Thymus (tissue), 11 donors: ENCODE measurements at regions not wholly inside any gene's neighbourhood (a gene's known extent, or its start where the extent isn't known, plus 50 kb on each side); places are given as distances from the start of the nearest gene placed in this dataset.

Experiments used
- DNase-seq, 9 donors: peaks; one replicate each; pipeline ENCODE4 v3.0.0-alpha.2; 2013; ENCODE audit warnings: low spot score in 9 of 9, low read depth in 6 of 9, missing footprints in 1 of 9
- H3K27ac ChIP-seq, 2 donors: one replicate each; pipeline ENCODE4 v1.5.1; 2013; ENCODE audit warnings: control low read depth in 1 of 2, low read depth in 1 of 2, low read length in 1 of 2, mild to moderate bottlenecking in 1 of 2, moderate library complexity in 1 of 2
- H3K27me3 ChIP-seq, 2 donors: one replicate each; pipeline ENCODE4 v1.5.1; 2013; ENCODE audit warnings: low read length in 1 of 2; ENCODE audit not compliant: control insufficient read depth in 2 of 2, insufficient read depth in 1 of 2
- H3K36me3 ChIP-seq, 2 donors: one replicate each; pipeline ENCODE4 v1.5.1; 2013; ENCODE audit warnings: low read length in 1 of 2, mild to moderate bottlenecking in 1 of 2, moderate library complexity in 1 of 2; ENCODE audit not compliant: control insufficient read depth in 2 of 2, insufficient read depth in 2 of 2
- H3K4me1 ChIP-seq, 2 donors: one replicate each; pipeline ENCODE4 v1.5.1; 2013; ENCODE audit warnings: low read length in 2 of 2; ENCODE audit not compliant: control insufficient read depth in 2 of 2, insufficient read depth in 2 of 2
- H3K4me3 ChIP-seq, 2 donors: one replicate each; pipeline ENCODE4 v1.5.1; 2013; ENCODE audit warnings: low read length in 2 of 2, control low read depth in 1 of 2, mild to moderate bottlenecking in 1 of 2
- H3K9me3 ChIP-seq, 2 donors: one replicate each; pipeline ENCODE4 v1.5.1; 2013; ENCODE audit warnings: low read length in 1 of 2, mild to moderate bottlenecking in 1 of 2; ENCODE audit not compliant: control insufficient read depth in 2 of 2, insufficient read depth in 1 of 2
- WGBS: extraction: QIAGEN DNeasy Blood & Tissue Kit; methylation state at CpG from one replicate; pipeline ENCODE4 v1.1.7; 2013; 5-methylcytosine and 5-hydroxymethylcytosine counted together
- donor health status: healthy.

DNA sequence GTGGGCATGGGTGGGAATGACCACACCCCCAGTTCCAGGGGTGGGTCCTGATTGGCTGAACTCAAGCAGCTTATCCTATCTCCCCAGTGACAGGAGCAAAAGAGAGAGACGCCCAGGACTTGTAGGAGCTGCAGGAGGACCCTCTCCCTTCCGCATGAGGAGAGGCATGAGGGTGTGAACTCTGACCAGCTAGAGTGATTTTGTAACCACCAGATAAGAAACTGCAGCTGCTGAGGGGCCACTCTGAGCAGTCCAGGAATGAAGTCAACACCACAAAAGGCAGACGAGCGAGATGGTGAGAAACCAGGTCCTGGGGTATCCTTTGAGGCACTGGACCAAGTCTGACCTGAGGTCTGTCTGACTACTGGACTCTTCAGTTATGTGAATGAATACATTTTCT lies 521.9 kb downstream of the BNC2 start:
- WGBS: 95% methylated on average over 4 of the region's 4 CpGs
- H3K9me3 ChIP-seq: no peaks in the 10 kb centered on the region
- no peak for DNase-seq

DNA sequence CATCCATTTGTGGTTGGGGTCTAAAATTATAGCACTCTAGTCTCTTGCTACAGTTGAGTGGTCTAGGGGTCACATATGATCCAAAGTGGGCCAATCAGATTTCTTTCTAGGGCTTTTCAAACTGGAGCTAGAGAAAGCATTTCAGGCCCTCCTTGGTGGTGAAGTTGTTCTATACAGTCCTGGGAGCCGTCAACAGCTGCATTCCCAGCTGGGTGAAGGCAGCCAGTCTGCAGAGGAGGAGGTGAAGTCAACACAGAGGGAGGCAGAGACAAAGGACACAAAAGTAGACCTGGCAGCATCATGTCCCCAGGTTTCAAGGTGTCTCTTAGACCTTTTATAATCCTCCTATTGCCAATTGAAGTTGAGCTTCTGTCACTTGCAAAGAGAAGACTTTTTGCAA lies 518.2 kb downstream of the BNC2 start:
- H3K36me3 ChIP-seq: no peaks in the 10 kb centered on the region
- no peaks in the 10 kb centered on the region for H3K27me3 ChIP-seq
- peak in 3 of 9 donors; percentile 13 to 44 (median 14) for DNase-seq
- peaks cover 0 to 26% of the 10 kb centered on the region in 2 donors for H3K4me1 ChIP-seq
- H3K9me3 ChIP-seq: no peaks in the 10 kb centered on the region
- no peak overlapping the region for H3K27ac ChIP-seq
- H3K4me3 ChIP-seq: no peak overlapping the region
- WGBS: 69% methylated on average over 1 of the region's 1 CpG

More for the DNA sequence above, 521.9 kb downstream of the BNC2 start:
- Histone ChIP-seq H3K27ac (no peak overlapping the region), H3K27me3 (no peaks in the 10 kb centered on the region), H3K4me1 (peaks cover 0 to 50% of the 10 kb centered on the region in 2 donors), H3K4me3 (no peak overlapping the region), H3K36me3 (no peaks in the 10 kb centered on the region)

DNA sequence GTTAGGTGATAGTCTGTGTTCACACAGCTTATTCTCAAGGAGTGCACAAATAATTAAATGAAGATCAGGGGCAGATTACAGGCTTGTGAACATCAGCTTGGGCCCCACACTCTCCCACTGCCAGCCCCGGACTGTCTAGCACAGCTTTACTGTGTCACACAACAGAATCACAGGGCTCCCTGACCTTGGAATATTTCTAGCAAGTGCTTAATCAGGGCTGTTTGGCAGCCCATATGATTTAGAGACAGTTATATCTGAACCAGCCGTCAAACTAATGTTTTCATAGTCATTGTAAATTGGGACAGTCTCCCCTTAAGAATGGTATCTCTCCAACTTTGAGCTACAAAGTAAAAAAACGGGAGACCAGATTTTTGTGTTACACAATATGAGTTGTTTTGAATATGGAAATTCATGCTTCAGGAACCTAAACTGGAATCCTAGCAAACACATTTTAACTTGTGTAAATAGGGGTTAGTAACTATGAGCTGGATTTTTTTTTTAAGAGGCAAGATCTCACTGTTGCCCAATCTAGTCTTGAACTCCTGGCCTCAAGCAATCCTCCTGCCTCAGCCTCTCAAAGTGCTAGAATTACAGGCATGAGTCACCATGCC lies 517.6 kb downstream of the BNC2 start:
- no peaks in the 10 kb centered on the region for H3K9me3 ChIP-seq

DNA sequence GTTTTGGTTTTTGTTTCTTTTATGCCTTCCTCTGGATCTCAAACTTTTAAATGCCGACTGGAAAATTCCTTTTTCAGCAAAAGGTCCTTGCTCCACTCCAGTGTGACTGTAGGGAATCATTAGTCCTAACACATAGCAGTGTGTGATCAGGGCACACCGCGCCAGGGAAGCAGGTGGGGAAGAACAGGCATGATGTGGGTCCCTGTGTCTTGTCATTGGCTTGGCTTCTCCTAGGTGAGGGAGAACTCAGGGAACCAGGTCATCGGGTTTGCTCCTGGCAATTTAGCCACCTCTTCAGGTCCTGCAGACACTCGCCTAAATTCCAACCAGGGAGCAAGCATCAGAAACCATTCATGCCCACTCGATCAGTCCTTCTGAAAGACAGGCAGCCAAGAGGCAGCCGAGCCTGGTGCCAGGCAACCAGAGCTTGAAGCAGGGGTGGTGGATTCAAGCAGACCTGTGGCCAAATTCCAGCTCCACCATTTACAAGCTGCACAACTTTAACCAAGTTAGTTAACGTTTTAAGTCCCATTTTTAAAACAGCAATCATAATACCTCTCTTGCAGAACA lies 514.2 kb downstream of the BNC2 start:
- H3K27me3 ChIP-seq: no peaks in the 10 kb centered on the region
- H3K9me3 ChIP-seq: peaks cover 0 to 4% of the 10 kb centered on the region in 2 donors
- DNase-seq: no peak
- 81% methylated on average over 8 of the region's 8 CpGs for WGBS
- peaks cover 0 to 10% of the 10 kb centered on the region in 2 donors for H3K4me1 ChIP-seq
- H3K4me3 ChIP-seq: no peak overlapping the region
- no peak overlapping the region for H3K27ac ChIP-seq
- no peaks in the 10 kb centered on the region for H3K36me3 ChIP-seq

More for the DNA sequence above, 517.6 kb downstream of the BNC2 start:
- H3K36me3 ChIP-seq: no peaks in the 10 kb centered on the region
- WGBS: 93% methylated on average over 3 of the region's 3 CpGs
- no peak overlapping the region for H3K4me3 ChIP-seq
- peaks cover 0 to 24% of the 10 kb centered on the region in 2 donors for H3K4me1 ChIP-seq
- no peak overlapping the region for H3K27ac ChIP-seq
- no peaks in the 10 kb centered on the region for H3K27me3 ChIP-seq
- no peak for DNase-seq

DNA sequence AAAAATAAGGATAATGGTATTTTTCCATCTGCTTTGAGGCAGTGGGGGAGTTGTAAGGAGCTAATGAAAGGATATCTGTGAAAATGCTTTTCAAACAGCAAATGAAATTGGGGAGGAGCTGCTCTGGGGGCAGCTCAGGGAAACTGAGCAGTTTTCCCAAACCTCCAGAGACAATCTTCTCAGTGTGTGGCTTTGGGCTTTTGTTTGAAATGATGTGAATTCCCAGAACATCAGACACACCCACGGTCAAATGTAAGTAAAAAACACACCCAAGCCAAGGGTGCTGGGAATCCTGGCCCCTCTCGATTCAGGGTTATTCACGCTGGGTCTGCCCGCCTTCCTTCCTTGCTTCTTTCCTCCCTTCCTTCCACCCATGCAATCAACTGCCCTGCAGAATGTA lies 512.6 kb downstream of the BNC2 start:
- Histone ChIP-seq H3K27ac (no peak overlapping the region), H3K4me1 (peaks cover 0 to under 1% of the 10 kb centered on the region in 2 donors), H3K27me3 (no peaks in the 10 kb centered on the region), H3K36me3 (no peaks in the 10 kb centered on the region), H3K4me3 (no peak overlapping the region), H3K9me3 (peaks cover 0 to 4% of the 10 kb centered on the region in 2 donors)
- DNase-seq: no peak
- 96% methylated on average over 4 of the region's 4 CpGs for WGBS

DNA sequence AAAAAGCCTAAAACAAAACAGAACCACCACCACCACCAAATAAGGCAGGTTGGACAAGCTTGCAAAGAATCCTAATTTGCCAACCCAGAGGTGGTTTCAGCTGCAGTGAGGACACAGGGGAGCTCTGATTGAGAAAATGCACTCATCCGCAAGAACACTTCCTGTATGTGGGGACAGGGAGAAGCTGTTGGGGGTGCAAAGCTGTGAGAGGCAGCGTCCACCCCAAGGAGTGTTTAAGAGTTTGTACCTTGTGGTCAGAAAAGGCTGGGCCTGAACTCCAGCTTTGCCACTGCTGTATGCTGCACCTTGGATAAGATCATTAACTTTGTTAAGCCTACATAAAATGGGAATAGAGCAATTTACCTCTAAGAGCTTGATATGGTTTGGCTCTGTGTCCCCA lies 511.7 kb downstream of the BNC2 start:
- Histone ChIP-seq H3K36me3 (no peaks in the 10 kb centered on the region), H3K4me1 (no peaks in the 10 kb centered on the region), H3K27ac (no peak overlapping the region), H3K9me3 (peaks cover 0 to 4% of the 10 kb centered on the region in 2 donors), H3K27me3 (no peaks in the 10 kb centered on the region), H3K4me3 (no peak overlapping the region)
- no peak for DNase-seq
- 92% methylated on average over 2 of the region's 2 CpGs for WGBS
